Stomach (tissue), 8 donors: ENCODE measurements at regions not wholly inside any gene's neighbourhood (a gene's known extent, or its start where the extent isn't known, plus 50 kb on each side); places are given as distances from the start of the nearest gene placed in this dataset.

Experiments
- DNase-seq, 2 donors: peaks; one replicate each; pipeline versions ENCODE4 v3.0.0 to v3.0.0-alpha.2; 2013 to 2019
- H3K27ac ChIP-seq, 5 donors: fragments of 200-600 bp in 4 of 5; sonication (generic) in 4 of 5; one replicate each; pipeline ENCODE4 v1.5.1; 2013 to 2019; ENCODE audit warnings: mild to moderate bottlenecking in 1 of 5, moderate library complexity in 1 of 5
- H3K27me3 ChIP-seq, 3 donors: fragments of 200-600 bp; sonication (generic); one replicate each; pipeline ENCODE4 v1.5.1; 2017 to 2019; ENCODE audit warnings: mixed run types in 1 of 3
- H3K36me3 ChIP-seq, 4 donors: fragments of 200-600 bp; sonication (generic); 1 replicate in 3 of 4; 2 replicates in 1 of 4; pipeline ENCODE4 v1.5.1; 2016 to 2019
- H3K4me1 ChIP-seq, 4 donors: fragments of 200-600 bp; sonication (generic); one replicate each; pipeline ENCODE4 v1.5.1; 2016 to 2019
- H3K4me3 ChIP-seq, 4 donors: fragments of 200-600 bp; sonication (generic) in 3 of 4; one replicate each; pipeline ENCODE4 v1.5.1; 2016 to 2019; ENCODE audit warnings: mild to moderate bottlenecking in 1 of 4
- H3K9me3 ChIP-seq, 4 donors: fragments of 200-600 bp; sonication (generic); one replicate each; pipeline ENCODE4 v1.5.1; 2016 to 2019
- EP300 ChIP-seq: sonication (generic); formaldehyde crosslinking; IDR thresholded peaks from one replicate; pipeline ENCODE4 v1.6.1; 2017; ENCODE audit warnings: antibody characterized with exemption
- POLR2A ChIP-seq, 4 donors: fragments of 450-650 bp; IDR thresholded peaks; one replicate each; pipeline ENCODE4 v1.6.1; 2016; ENCODE audit warnings: antibody characterized with exemption in 4 of 4, control low read depth in 2 of 4, mild to moderate bottlenecking in 1 of 4, moderate library complexity in 1 of 4
- POLR2AphosphoS5 ChIP-seq, 3 donors: sonication (generic); formaldehyde crosslinking; IDR thresholded peaks; one replicate each; pipeline ENCODE4 v1.6.1; 2016; ENCODE audit warnings: antibody characterized with exemption in 3 of 3
- WGBS, 5 donors: extraction: QIAGEN DNeasy Blood & Tissue Kit in 3 of 5; methylation state at CpG; one replicate each; pipeline versions ENCODE4 v1.1.5 to v1.1.7; 2013 to 2018; 5-methylcytosine and 5-hydroxymethylcytosine counted together
- intact Hi-C: fragments of 100-400 bp; cut with DNase I; formaldehyde crosslinking; loops from one replicate; pipeline ENCODE4 v1.15.1; 2023; ENCODE audit warnings: low total_unique reads
- small RNA-seq, 4 donors: library from RNA; depleted of rRNA; stranded (forward); fragments of <200 nt; gene quantifications; one replicate each; pipeline ENCODE3, GENCODE V24; 2016
- TF ChIP-seq, protein P1 (sequence below), 7 experiments: fragments of 450-650 bp in 4 of 7; fragments of 200-600 bp in 3 of 7; sonication (generic) in 3 of 7; IDR thresholded peaks; one replicate each; pipeline ENCODE4 v1.5.1; 2016 to 2019; ENCODE audit warnings: antibody characterized with exemption in 7 of 7, control low read depth in 2 of 7, mild to moderate bottlenecking in 1 of 7
- donor health status: healthy with polysubstance abuse.
- donor health status: Bipolar disorder and iron deficiency.
- donor health status: healthy.

DNA sequence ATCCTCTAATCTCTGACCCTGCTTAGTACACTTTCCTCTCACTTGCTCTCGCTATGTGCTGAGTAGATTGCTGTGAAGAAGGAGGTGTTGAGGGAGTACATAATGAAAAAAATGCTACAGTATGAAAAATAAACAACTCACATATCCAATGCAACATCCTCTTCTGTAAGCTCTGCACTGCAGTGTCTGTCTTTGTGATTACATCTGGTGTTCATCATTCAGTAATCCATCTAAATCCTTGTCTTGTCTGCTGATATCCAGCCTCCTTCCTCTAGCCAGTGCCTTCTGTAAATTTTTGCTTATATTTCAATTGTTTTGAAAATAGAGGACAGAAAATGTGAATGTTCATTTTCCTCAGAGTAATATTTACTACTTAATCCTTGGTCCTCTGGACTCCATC is 57.4 kb upstream of the CDH12 start:
- intact Hi-C loops = no loop called here
- WGBS, 5 donors = 52 to 81% (median 65%) methylated on average over 1 of the region's 1 CpG
- no peak for TF ChIP-seq POLR2A (IDR thresholded peaks at IDR 0.05)
- TF ChIP-seq, protein P1, sequence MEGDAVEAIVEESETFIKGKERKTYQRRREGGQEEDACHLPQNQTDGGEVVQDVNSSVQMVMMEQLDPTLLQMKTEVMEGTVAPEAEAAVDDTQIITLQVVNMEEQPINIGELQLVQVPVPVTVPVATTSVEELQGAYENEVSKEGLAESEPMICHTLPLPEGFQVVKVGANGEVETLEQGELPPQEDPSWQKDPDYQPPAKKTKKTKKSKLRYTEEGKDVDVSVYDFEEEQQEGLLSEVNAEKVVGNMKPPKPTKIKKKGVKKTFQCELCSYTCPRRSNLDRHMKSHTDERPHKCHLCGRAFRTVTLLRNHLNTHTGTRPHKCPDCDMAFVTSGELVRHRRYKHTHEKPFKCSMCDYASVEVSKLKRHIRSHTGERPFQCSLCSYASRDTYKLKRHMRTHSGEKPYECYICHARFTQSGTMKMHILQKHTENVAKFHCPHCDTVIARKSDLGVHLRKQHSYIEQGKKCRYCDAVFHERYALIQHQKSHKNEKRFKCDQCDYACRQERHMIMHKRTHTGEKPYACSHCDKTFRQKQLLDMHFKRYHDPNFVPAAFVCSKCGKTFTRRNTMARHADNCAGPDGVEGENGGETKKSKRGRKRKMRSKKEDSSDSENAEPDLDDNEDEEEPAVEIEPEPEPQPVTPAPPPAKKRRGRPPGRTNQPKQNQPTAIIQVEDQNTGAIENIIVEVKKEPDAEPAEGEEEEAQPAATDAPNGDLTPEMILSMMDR (IDR thresholded peaks at IDR 0.05) = no peak
- TF ChIP-seq POLR2AphosphoS5 (IDR thresholded peaks at IDR 0.05) = no peak

DNA sequence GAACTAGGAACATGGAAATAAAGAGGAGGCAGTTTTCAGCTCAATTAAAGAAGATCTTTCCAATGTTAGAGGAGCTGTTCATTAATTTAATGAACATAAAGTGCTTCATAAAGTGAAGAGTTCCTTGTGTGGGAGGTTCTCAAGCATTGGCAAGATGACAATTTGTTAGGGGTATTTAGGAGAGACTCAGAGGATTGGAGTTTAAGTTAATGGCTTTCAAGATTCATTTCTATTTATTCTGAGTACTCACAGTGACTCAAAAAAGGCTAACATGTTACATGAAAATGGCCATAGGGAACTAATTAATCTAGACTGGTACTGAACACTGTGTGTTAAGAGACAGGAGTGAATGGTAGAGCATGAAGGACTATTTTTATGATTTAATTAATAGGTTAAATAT is 55.4 kb upstream of the CDH12 start:
- Histone ChIP-seq H3K4me1 (no peaks in the 10 kb centered on the region), H3K27me3 (no peaks in the 10 kb centered on the region), H3K27ac (no peak overlapping the region), H3K4me3 (no peak overlapping the region), H3K9me3 (peaks cover 0 to 8% (median 0%) of the 10 kb centered on the region in 4 donors), H3K36me3 (no peaks in the 10 kb centered on the region)
- TF ChIP-seq, protein P1 (IDR thresholded peaks at IDR 0.05) = no peak
- TF ChIP-seq EP300 = no peak
- no peak for TF ChIP-seq POLR2A (IDR thresholded peaks at IDR 0.05)
- TF ChIP-seq POLR2AphosphoS5 (IDR thresholded peaks at IDR 0.05) = no peak
- no peak for DNase-seq
- intact Hi-C loops = no loop called here

More for the DNA sequence above, 57.4 kb upstream of the CDH12 start:
- H3K27me3 ChIP-seq = no peaks in the 10 kb centered on the region
- H3K36me3 ChIP-seq = no peaks in the 10 kb centered on the region
- peaks cover 0 to 8% (median 0%) of the 10 kb centered on the region in 4 donors for H3K9me3 ChIP-seq
- H3K4me1 ChIP-seq = no peaks in the 10 kb centered on the region
- DNase-seq = no peak
- no peak overlapping the region for H3K4me3 ChIP-seq
- no peak overlapping the region for H3K27ac ChIP-seq

DNA sequence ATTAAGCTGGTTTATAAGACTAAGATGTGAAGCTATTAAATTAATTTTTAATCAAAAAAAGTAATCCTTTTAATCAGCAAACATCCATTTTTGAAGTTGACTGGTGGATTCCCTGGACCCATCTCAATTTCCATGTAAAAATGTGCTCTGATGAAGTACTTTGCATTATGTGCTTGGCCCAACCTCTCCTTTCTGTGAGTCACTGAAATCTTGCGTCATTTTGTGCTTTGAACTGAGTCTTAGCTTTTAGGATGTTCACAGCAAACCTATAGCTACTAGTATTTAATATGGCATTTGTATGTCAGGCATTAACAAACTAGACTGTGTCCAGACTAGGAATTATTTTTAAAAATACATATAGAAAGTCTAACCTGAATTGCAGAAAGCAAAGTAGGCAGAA is 55.0 kb upstream of the CDH12 start:
- 73 to 93% (median 80%) methylated on average over 1 of the region's 1 CpG for WGBS, 5 donors
- DNase-seq = no peak
- Histone ChIP-seq H3K27me3 (no peaks in the 10 kb centered on the region), H3K27ac (no peak overlapping the region), H3K36me3 (no peaks in the 10 kb centered on the region), H3K4me3 (no peak overlapping the region), H3K9me3 (peaks cover 0 to 8% (median 0%) of the 10 kb centered on the region in 4 donors), H3K4me1 (no peaks in the 10 kb centered on the region)
- intact Hi-C loops = no loop called here
- TF ChIP-seq POLR2AphosphoS5 (IDR thresholded peaks at IDR 0.05) (no peak), POLR2A (IDR thresholded peaks at IDR 0.05) (no peak), EP300 (no peak)
- TF ChIP-seq, protein P1 (IDR thresholded peaks at IDR 0.05) = no peak

Small RNA genes in the stretch of these regions (small RNA-seq; reads per million reads assigned to genes)
- 0 reads per million in 4 donors for gene RF00019
